Chondrocyte (in vitro differentiated cells): ENCODE measurements at regions not wholly inside any gene's neighbourhood (a gene's known extent, or its start where the extent isn't known, plus 50 kb on each side); places are given as distances from the start of the nearest gene placed in this dataset.

ENCODE experiments used
- DNase-seq: peaks from one replicate; pipeline ENCODE4 v3.0.0; 2021; ENCODE audit warnings: mixed read lengths, low spot score
- H3K27ac Mint-ChIP-seq: one replicate; pipeline ENCODE4 v1.8.0; 2021; ENCODE audit warnings: mild to moderate bottlenecking, moderate library complexity, mixed read lengths; ENCODE audit not compliant: unreplicated experiment
- H3K27me3 Mint-ChIP-seq: 2 replicates; pipeline ENCODE4 v1.8.0; 2021; ENCODE audit warnings: low read depth, mixed read lengths
- H3K36me3 Mint-ChIP-seq: 2 replicates; pipeline ENCODE4 v1.8.0; 2021; ENCODE audit warnings: low read depth, mixed read lengths
- H3K4me1 Mint-ChIP-seq: 2 replicates; pipeline ENCODE4 v1.8.0; 2021; ENCODE audit warnings: low read depth, mild to moderate bottlenecking, mixed read lengths
- H3K4me3 Mint-ChIP-seq: one replicate; pipeline ENCODE4 v1.8.0; 2021; ENCODE audit warnings: mild to moderate bottlenecking, moderate library complexity, mixed read lengths; ENCODE audit not compliant: unreplicated experiment
- H3K9me3 Mint-ChIP-seq: 2 replicates; pipeline ENCODE4 v1.8.0; 2021; ENCODE audit warnings: low read depth, mixed read lengths
- TF ChIP-seq, protein P1 (sequence below): fragments of 200-600 bp; sonication (generic); IDR thresholded peaks from 2 replicates; pipeline ENCODE4 v1.5.0; 2021; ENCODE audit warnings: antibody characterized with exemption, mild to moderate bottlenecking, moderate library complexity

DNA sequence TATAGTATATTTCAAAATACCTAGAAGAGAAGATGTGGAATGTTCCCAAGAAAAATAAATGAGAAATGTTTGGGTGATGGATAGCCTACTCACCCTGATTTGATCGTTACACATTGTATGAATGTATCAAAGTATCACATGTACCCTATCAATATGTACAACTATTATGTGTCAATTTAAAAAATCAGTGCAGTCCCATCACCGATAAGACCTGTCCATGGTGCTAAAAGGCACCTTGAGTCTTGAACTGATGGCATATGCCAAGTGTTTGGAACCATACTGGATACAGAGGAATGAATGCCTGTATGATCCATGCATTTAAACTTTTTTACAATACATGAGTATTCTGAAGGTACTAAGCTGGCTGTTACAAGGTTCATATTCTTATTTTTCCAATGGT is 50.2 kb upstream of the ZNF835 start:
- Mint-ChIP-seq H3K27ac (no peak overlapping the region), H3K4me1 (no peaks in the 10 kb centered on the region), H3K4me3 (no peak overlapping the region), H3K27me3 (no peaks in the 10 kb centered on the region), H3K36me3 (peaks cover 5% of the 10 kb centered on the region), H3K9me3 (peaks cover 62% of the 10 kb centered on the region)
- DNase-seq = no peak
- TF ChIP-seq, protein P1, sequence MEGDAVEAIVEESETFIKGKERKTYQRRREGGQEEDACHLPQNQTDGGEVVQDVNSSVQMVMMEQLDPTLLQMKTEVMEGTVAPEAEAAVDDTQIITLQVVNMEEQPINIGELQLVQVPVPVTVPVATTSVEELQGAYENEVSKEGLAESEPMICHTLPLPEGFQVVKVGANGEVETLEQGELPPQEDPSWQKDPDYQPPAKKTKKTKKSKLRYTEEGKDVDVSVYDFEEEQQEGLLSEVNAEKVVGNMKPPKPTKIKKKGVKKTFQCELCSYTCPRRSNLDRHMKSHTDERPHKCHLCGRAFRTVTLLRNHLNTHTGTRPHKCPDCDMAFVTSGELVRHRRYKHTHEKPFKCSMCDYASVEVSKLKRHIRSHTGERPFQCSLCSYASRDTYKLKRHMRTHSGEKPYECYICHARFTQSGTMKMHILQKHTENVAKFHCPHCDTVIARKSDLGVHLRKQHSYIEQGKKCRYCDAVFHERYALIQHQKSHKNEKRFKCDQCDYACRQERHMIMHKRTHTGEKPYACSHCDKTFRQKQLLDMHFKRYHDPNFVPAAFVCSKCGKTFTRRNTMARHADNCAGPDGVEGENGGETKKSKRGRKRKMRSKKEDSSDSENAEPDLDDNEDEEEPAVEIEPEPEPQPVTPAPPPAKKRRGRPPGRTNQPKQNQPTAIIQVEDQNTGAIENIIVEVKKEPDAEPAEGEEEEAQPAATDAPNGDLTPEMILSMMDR = no peak
